ENCODE measurements at regions not wholly inside any gene's neighbourhood (a gene's known extent, or its start where the extent isn't known, plus 50 kb on each side); places are given as distances from the start of the nearest gene placed in this dataset.

DNA sequence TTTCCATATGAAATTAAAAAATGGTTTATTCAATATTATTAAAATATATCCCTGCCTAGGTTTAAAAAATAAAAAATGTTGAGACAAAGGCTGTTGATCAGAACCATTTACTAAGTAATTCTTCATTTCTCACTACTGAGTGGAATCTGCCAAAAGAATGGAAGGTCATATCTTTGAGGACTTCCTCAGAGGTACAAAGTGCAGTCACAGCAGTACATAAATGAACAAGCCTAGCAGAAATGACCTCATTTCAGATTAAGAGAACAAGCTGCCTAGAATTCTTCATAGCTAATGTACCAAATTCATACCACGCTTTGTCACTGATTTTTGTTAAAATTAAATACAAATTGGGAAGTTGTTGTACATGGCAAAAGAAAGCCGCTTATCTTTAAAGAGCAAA is 318.9 kb upstream of the TFPI start:
- TF ChIP-seq, protein P1, sequence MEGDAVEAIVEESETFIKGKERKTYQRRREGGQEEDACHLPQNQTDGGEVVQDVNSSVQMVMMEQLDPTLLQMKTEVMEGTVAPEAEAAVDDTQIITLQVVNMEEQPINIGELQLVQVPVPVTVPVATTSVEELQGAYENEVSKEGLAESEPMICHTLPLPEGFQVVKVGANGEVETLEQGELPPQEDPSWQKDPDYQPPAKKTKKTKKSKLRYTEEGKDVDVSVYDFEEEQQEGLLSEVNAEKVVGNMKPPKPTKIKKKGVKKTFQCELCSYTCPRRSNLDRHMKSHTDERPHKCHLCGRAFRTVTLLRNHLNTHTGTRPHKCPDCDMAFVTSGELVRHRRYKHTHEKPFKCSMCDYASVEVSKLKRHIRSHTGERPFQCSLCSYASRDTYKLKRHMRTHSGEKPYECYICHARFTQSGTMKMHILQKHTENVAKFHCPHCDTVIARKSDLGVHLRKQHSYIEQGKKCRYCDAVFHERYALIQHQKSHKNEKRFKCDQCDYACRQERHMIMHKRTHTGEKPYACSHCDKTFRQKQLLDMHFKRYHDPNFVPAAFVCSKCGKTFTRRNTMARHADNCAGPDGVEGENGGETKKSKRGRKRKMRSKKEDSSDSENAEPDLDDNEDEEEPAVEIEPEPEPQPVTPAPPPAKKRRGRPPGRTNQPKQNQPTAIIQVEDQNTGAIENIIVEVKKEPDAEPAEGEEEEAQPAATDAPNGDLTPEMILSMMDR (IDR thresholded peaks at IDR 0.05; ENCODE audit: insufficient read depth, low read depth, low read length, missing control alignments) = no peak
- H3K4me3 ChIP-seq (ENCODE audit: low read depth, low read length) = no peak overlapping the region
- DNase-seq (ENCODE audit: low read depth) = no peak

DNA sequence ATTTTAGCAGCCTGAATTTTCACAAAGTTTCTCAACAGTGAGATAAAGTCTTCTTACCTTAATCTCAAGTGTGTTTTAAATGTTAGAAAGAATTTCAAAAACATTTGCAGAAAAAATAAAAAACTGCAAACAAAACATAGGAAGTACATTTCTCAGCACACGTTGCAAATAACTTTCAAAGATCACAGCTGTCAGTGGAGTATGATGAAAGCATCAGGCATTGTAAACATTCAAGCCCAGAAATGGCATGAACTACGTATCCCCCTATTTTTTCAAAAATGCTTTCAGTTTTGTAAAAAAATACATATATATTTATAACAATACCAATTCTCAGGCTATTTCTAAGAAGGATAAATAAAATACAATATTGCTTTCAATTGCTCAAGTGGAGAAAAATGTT is 320.6 kb upstream of the TFPI start:
- no peak overlapping the region for H3K4me3 ChIP-seq (ENCODE audit: low read depth, low read length)
- no peak for DNase-seq (ENCODE audit: low read depth)
- TF ChIP-seq, protein P1 (IDR thresholded peaks at IDR 0.05; ENCODE audit: insufficient read depth, low read depth, low read length, missing control alignments) = no peak

DNA sequence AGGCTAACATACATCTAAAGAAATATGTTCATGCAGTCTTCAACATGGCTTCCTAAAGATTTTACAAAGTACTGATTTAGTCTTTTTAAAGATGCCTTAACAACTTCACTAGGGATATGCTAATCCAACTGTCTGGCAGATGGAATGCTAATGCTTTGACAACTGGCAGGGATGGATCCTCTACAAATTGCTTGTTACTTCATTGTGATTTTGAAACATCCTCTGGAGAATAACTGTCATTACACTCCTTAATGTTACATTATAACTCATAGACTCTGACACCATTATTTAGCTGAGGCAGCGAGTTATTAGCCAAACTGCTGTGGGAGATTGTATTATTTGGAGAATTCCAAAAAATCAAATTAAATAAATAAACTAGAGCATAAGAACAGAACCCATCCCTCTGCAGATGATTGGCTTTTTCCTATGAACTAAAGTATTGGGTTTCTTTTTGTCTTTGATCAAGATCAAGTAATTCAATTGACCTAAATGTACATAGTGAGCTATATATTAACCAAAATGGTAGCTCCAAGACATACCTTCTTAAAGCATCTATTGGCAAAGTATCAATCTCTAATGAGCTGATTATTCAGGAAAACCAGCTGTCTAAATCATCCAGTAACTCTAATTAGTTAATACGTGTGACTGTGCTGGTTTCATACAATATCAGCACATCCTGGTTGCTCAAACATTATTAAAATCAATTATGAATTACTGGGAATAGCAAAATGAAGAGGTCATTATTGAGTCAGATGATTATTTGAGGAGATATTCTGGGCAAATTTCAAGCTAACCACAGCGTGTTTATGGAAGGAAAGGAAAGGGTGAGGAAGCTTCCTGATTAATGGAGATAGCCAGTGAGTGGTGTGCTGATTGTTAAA is 321.3 kb upstream of the TFPI start:
- no peak overlapping the region for H3K4me3 ChIP-seq (ENCODE audit: low read depth, low read length)
- DNase-seq (ENCODE audit: low read depth) = no peak
- TF ChIP-seq, protein P1 (IDR thresholded peaks at IDR 0.05; ENCODE audit: insufficient read depth, low read depth, low read length, missing control alignments) = no peak

DNA sequence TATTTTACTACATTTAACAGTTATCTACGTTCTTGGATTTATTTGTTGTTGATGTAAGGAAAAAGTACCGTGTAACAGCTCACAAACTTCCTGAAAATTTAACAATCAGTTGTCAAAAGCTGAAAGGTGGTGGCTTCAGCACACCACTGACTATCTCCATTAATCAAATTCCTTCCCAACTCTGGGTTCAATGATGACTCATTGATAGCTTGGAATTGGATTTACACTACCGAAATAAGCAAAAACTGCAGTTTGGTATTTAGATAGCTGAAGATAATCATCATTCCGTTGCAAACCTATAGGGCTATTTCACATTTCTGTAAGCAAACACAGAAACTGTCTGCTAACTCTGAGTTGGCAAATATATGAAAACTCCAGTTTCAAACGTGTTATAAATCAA is 322.3 kb upstream of the TFPI start:
- TF ChIP-seq, protein P1 (IDR thresholded peaks at IDR 0.05; ENCODE audit: insufficient read depth, low read depth, low read length, missing control alignments) = no peak
- H3K4me3 ChIP-seq (ENCODE audit: low read depth, low read length) = no peak overlapping the region
- DNase-seq (ENCODE audit: low read depth) = no peak

DNA sequence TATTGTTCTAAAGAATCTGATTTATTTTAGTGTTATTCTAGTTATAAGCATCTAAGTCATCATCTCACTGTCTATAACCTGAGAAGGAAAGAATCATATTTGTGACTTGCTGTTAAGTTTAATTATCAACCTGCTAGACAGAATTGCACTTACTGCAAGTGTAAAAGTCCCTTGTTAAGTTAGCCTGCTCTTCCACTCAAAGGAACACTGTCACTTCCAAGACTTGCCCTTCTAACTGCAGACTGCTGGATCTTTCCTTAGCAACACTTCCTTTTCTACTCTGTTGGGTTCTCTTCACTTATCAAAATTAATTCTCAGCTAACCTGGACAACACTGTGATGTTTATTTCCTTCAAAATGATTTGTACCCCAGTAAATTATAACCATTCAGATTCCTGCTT is 323.2 kb upstream of the TFPI start:
- DNase-seq (ENCODE audit: low read depth) = no peak
- TF ChIP-seq, protein P1 (IDR thresholded peaks at IDR 0.05; ENCODE audit: insufficient read depth, low read depth, low read length, missing control alignments) = no peak
- H3K4me3 ChIP-seq (ENCODE audit: low read depth, low read length) = no peak overlapping the region

DNA sequence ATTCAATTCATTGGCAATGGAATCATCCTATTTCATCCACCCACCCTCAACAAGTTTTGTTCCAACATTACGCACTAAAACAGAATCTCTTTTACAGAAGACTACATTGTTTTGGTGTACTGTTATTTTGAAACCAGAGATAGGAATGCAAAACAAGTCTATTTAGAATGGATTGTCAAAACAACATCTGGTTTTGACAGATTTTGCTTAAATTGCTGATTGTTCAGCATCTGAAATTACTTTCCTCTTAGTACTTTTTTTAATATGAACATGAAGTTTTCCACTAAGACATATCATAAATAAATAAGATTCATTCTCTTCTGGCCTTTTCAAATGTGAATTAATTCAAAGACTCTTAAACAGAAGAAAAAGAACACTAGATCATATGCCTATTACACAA is 323.9 kb upstream of the TFPI start:
- H3K4me3 ChIP-seq (ENCODE audit: low read depth, low read length) = no peak overlapping the region
- DNase-seq (ENCODE audit: low read depth) = no peak
- TF ChIP-seq, protein P1 (IDR thresholded peaks at IDR 0.05; ENCODE audit: insufficient read depth, low read depth, low read length, missing control alignments) = no peak

DNA sequence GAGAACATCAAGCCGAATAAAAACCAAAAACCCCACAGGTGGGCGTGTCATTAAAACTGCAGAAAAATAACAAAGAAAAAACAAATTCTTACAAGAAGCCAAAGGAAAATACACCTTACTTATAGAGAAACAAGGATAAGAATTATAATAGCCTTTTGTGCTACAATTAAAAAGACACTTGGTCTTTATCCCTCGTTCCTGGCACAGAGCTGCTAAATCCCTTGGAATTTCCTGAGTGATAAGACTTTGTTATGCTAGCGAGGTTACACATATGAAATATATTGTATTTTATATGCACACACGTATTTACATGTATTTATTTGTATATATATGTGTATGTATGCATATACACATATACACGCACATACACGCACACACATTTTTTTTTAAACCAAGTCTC is 325.3 kb upstream of the TFPI start:
- TF ChIP-seq, protein P1 (IDR thresholded peaks at IDR 0.05; ENCODE audit: insufficient read depth, low read depth, low read length, missing control alignments) = no peak
- H3K4me3 ChIP-seq (ENCODE audit: low read depth, low read length) = no peak overlapping the region
- DNase-seq (ENCODE audit: low read depth) = no peak

Measured in GM12865 (cell line).